Effector memory CD4-positive, alpha-beta T cell (primary cell): ENCODE measurements at regions not wholly inside any gene's neighbourhood (a gene's known extent, or its start where the extent isn't known, plus 50 kb on each side); places are given as distances from the start of the nearest gene placed in this dataset.

Experiments
- DNase-seq, 3 donors: peaks; one replicate each; pipeline ENCODE4 v3.0.0-alpha.2; 2020
- H3K27ac ChIP-seq: 2 replicates; pipeline ENCODE4 v1.7.0; 2013; ENCODE audit warnings: mild to moderate bottlenecking, low read length, moderate library complexity; ENCODE audit not compliant: insufficient read depth, poor library complexity, severe bottlenecking
- H3K27me3 ChIP-seq: replicated peaks from 2 replicates; pipeline ENCODE4 v1.7.0; 2013; ENCODE audit warnings: mild to moderate bottlenecking, low read length; ENCODE audit not compliant: insufficient read depth, control insufficient read depth, poor library complexity, severe bottlenecking
- H3K36me3 ChIP-seq: 2 replicates; pipeline ENCODE4 v1.7.0; 2013; ENCODE audit warnings: mild to moderate bottlenecking, low read length, moderate library complexity; ENCODE audit not compliant: control insufficient read depth, insufficient read depth
- H3K4me1 ChIP-seq: 2 replicates; pipeline ENCODE4 v1.7.0; 2013; ENCODE audit warnings: low read length, mild to moderate bottlenecking; ENCODE audit not compliant: control insufficient read depth, insufficient read depth, poor library complexity, severe bottlenecking
- H3K4me3 ChIP-seq: 2 replicates; pipeline ENCODE4 v1.7.0; 2013; ENCODE audit warnings: low read length, low read depth, mild to moderate bottlenecking; ENCODE audit not compliant: insufficient read depth, poor library complexity, severe bottlenecking
- H3K9me3 ChIP-seq: 2 replicates; pipeline ENCODE4 v1.7.0; 2013; ENCODE audit warnings: mild to moderate bottlenecking, low read length, moderate library complexity; ENCODE audit not compliant: control insufficient read depth

- Histone ChIP-seq H3K27me3 (no peaks in the 10 kb centered on the region), H3K36me3 (no peaks in the 10 kb centered on the region), H3K4me1 (no peaks in the 10 kb centered on the region), H3K9me3 (no peaks in the 10 kb centered on the region), H3K27ac (no peak overlapping the region), H3K4me3 (no peak overlapping the region)
- no peak for DNase-seq
These were observed 903.2 kb downstream of the ADGRL2 start for GRCh38 chr1:82703951-82704350.

- H3K9me3 ChIP-seq = no peaks in the 10 kb centered on the region
- H3K36me3 ChIP-seq = no peaks in the 10 kb centered on the region
- DNase-seq = no peak
- no peak overlapping the region for H3K4me3 ChIP-seq
- no peaks in the 10 kb centered on the region for H3K27me3 ChIP-seq
- no peaks in the 10 kb centered on the region for H3K4me1 ChIP-seq
- no peak overlapping the region for H3K27ac ChIP-seq
These were observed 899.7 kb downstream of the ADGRL2 start for GRCh38 chr1:82700476-82700875.

GRCh38 chr1:82697965-82698364 is 897.2 kb downstream of the ADGRL2 start:
- no peak overlapping the region for H3K4me3 ChIP-seq
- no peaks in the 10 kb centered on the region for H3K4me1 ChIP-seq

GRCh38 chr1:82695443-82695842 is 894.7 kb downstream of the ADGRL2 start:
- Histone ChIP-seq H3K4me3 (no peak overlapping the region), H3K9me3 (no peaks in the 10 kb centered on the region), H3K27ac (no peak overlapping the region), H3K27me3 (no peaks in the 10 kb centered on the region), H3K4me1 (no peaks in the 10 kb centered on the region), H3K36me3 (no peaks in the 10 kb centered on the region)
- no peak for DNase-seq

More at GRCh38 chr1:82697965-82698364, 897.2 kb downstream of the ADGRL2 start:
- Histone ChIP-seq H3K36me3 (no peaks in the 10 kb centered on the region), H3K27ac (no peak overlapping the region), H3K9me3 (no peaks in the 10 kb centered on the region), H3K27me3 (no peaks in the 10 kb centered on the region)
- no peak for DNase-seq

- DNase-seq = no peak
These were observed 889.7 kb downstream of the ADGRL2 start for GRCh38 chr1:82690411-82690810.

GRCh38 chr1:82689217-82689616 is 888.5 kb downstream of the ADGRL2 start:
- H3K9me3 ChIP-seq = peaks cover 4% of the 10 kb centered on the region
- no peaks in the 10 kb centered on the region for H3K27me3 ChIP-seq
- no peaks in the 10 kb centered on the region for H3K4me1 ChIP-seq
- no peak for DNase-seq
- H3K4me3 ChIP-seq = no peak overlapping the region
- H3K36me3 ChIP-seq = no peaks in the 10 kb centered on the region
- H3K27ac ChIP-seq = no peak overlapping the region

More at GRCh38 chr1:82690411-82690810, 889.7 kb downstream of the ADGRL2 start:
- no peaks in the 10 kb centered on the region for H3K27me3 ChIP-seq
- H3K36me3 ChIP-seq = no peaks in the 10 kb centered on the region
- peaks cover 4% of the 10 kb centered on the region for H3K9me3 ChIP-seq
- H3K27ac ChIP-seq = no peak overlapping the region
- no peak overlapping the region for H3K4me3 ChIP-seq
- H3K4me1 ChIP-seq = no peaks in the 10 kb centered on the region

- no peak overlapping the region for H3K4me3 ChIP-seq
- no peak for DNase-seq
- no peak overlapping the region for H3K27ac ChIP-seq
- peaks cover 4% of the 10 kb centered on the region for H3K9me3 ChIP-seq
- no peaks in the 10 kb centered on the region for H3K4me1 ChIP-seq
- no peaks in the 10 kb centered on the region for H3K27me3 ChIP-seq
- H3K36me3 ChIP-seq = no peaks in the 10 kb centered on the region
These were observed 886.0 kb downstream of the ADGRL2 start for GRCh38 chr1:82686774-82687173.

GRCh38 chr1:82646888-82647287 is 846.2 kb downstream of the ADGRL2 start:
- Histone ChIP-seq H3K27ac (no peak overlapping the region), H3K27me3 (no peaks in the 10 kb centered on the region), H3K9me3 (no peaks in the 10 kb centered on the region), H3K4me3 (no peak overlapping the region), H3K4me1 (no peaks in the 10 kb centered on the region), H3K36me3 (no peaks in the 10 kb centered on the region)
- DNase-seq = no peak

GRCh38 chr1:82646336-82646735 is 845.6 kb downstream of the ADGRL2 start:
- H3K27ac ChIP-seq = no peak overlapping the region
- H3K36me3 ChIP-seq = no peaks in the 10 kb centered on the region
- H3K9me3 ChIP-seq = no peaks in the 10 kb centered on the region
- H3K27me3 ChIP-seq = no peaks in the 10 kb centered on the region
- no peak overlapping the region for H3K4me3 ChIP-seq
- H3K4me1 ChIP-seq = no peaks in the 10 kb centered on the region
- no peak for DNase-seq

- H3K27me3 ChIP-seq = no peaks in the 10 kb centered on the region
- no peaks in the 10 kb centered on the region for H3K36me3 ChIP-seq
- DNase-seq = no peak
- H3K9me3 ChIP-seq = no peaks in the 10 kb centered on the region
- H3K4me1 ChIP-seq = no peaks in the 10 kb centered on the region
- no peak overlapping the region for H3K27ac ChIP-seq
- no peak overlapping the region for H3K4me3 ChIP-seq
These were observed 843.6 kb downstream of the ADGRL2 start for GRCh38 chr1:82644186-82644915.
